Ovary (tissue), 3 donors: ENCODE measurements at regions not wholly inside any gene's neighbourhood (a gene's known extent, or its start where the extent isn't known, plus 50 kb on each side); places are given as distances from the start of the nearest gene placed in this dataset.

Experiments
- POLR2A ChIP-seq: fragments of 450-650 bp; IDR thresholded peaks from one replicate; pipeline ENCODE4 v1.6.1; 2017; ENCODE audit warnings: antibody characterized with exemption, mild to moderate bottlenecking, moderate library complexity
- TF ChIP-seq, protein P1 (sequence below), 3 donors: fragments of 450-650 bp in 2 of 3; fragments of 200-600 bp in 1 of 3; IDR thresholded peaks; one replicate each; pipeline versions ENCODE4 v1.5.1 to v1.8.0; 2016 to 2022; ENCODE audit warnings: antibody characterized with exemption in 3 of 3, mild to moderate bottlenecking in 1 of 3
- donor health status: DM: no; HTN: no; CAD: no.

GRCh38 chr6:169014211-169015197 lies 239.1 kb downstream of the THBS2 start:
- TF ChIP-seq, protein P1, sequence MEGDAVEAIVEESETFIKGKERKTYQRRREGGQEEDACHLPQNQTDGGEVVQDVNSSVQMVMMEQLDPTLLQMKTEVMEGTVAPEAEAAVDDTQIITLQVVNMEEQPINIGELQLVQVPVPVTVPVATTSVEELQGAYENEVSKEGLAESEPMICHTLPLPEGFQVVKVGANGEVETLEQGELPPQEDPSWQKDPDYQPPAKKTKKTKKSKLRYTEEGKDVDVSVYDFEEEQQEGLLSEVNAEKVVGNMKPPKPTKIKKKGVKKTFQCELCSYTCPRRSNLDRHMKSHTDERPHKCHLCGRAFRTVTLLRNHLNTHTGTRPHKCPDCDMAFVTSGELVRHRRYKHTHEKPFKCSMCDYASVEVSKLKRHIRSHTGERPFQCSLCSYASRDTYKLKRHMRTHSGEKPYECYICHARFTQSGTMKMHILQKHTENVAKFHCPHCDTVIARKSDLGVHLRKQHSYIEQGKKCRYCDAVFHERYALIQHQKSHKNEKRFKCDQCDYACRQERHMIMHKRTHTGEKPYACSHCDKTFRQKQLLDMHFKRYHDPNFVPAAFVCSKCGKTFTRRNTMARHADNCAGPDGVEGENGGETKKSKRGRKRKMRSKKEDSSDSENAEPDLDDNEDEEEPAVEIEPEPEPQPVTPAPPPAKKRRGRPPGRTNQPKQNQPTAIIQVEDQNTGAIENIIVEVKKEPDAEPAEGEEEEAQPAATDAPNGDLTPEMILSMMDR (IDR thresholded peaks at IDR 0.05) = no peak
- no peak for TF ChIP-seq POLR2A
